Astrocyte (in vitro differentiated cells and primary cell): ENCODE measurements at regions not wholly inside any gene's neighbourhood (a gene's known extent, or its start where the extent isn't known, plus 50 kb on each side); places are given as distances from the start of the nearest gene placed in this dataset.

Experiments
- DNase-seq: peaks from one replicate; pipeline ENCODE4 v3.0.0-alpha.2; 2010; ENCODE audit warnings: low read depth
- FAIRE-seq: peaks from 2 replicates; lab custom pipeline; 2011; peaks lifted over from hg19 to GRCh38; lab: Jason Lieb, UNC
- H2AFZ ChIP-seq: 2 replicates; pipeline ENCODE4 v1.6.0; 2012; ENCODE audit warnings: low read depth, low read length, inconsistent platforms
- H3K27ac ChIP-seq: 2 replicates; pipeline ENCODE4 v1.5.1; 2011; ENCODE audit warnings: low read depth, low read length, inconsistent platforms
- H3K27me3 ChIP-seq: 2 replicates; pipeline ENCODE4 v1.6.0; 2011; ENCODE audit warnings: low read length, inconsistent platforms; ENCODE audit not compliant: insufficient read depth
- H3K36me3 ChIP-seq: 2 replicates; pipeline ENCODE4 v1.5.1; 2011; ENCODE audit warnings: low read length, inconsistent platforms; ENCODE audit not compliant: insufficient read depth
- H3K4me1 ChIP-seq: 2 replicates; pipeline ENCODE4 v1.5.1; 2011; ENCODE audit warnings: low read length, inconsistent platforms; ENCODE audit not compliant: insufficient read depth
- H3K4me2 ChIP-seq: 2 replicates; pipeline ENCODE4 v1.6.0; 2012; ENCODE audit warnings: low read length, inconsistent platforms
- H3K4me3 ChIP-seq: 2 replicates; pipeline ENCODE4 v1.5.1; 2011; ENCODE audit warnings: low read depth, mild to moderate bottlenecking, low read length, inconsistent platforms; ENCODE audit not compliant: insufficient read depth
- H3K79me2 ChIP-seq: 2 replicates; pipeline ENCODE4 v1.6.0; 2012; ENCODE audit warnings: mild to moderate bottlenecking, low read length, inconsistent platforms; ENCODE audit not compliant: insufficient read depth
- H3K9ac ChIP-seq: 2 replicates; pipeline ENCODE4 v1.6.0; 2012; ENCODE audit warnings: mild to moderate bottlenecking, low read length, inconsistent platforms
- H3K9me3 ChIP-seq: 2 replicates; pipeline ENCODE4 v1.5.1; 2012; ENCODE audit warnings: low read depth, mild to moderate bottlenecking, low read length, inconsistent platforms; ENCODE audit not compliant: insufficient read depth
- H4K20me1 ChIP-seq: 2 replicates; pipeline ENCODE4 v1.6.0; 2012; ENCODE audit warnings: low read length, inconsistent platforms; ENCODE audit not compliant: insufficient read depth
- H3K27ac Mint-ChIP-seq: one replicate; pipeline ENCODE4 v1.8.0; 2021; ENCODE audit warnings: mild to moderate bottlenecking, mixed read lengths; ENCODE audit not compliant: unreplicated experiment
- H3K27me3 Mint-ChIP-seq: one replicate; pipeline ENCODE4 v1.8.0; 2021; ENCODE audit warnings: low read depth, mixed read lengths; ENCODE audit not compliant: unreplicated experiment
- H3K36me3 Mint-ChIP-seq: one replicate; pipeline ENCODE4 v1.8.0; 2021; ENCODE audit warnings: low read depth, mixed read lengths; ENCODE audit not compliant: unreplicated experiment
- H3K4me1 Mint-ChIP-seq: one replicate; pipeline ENCODE4 v1.8.0; 2021; ENCODE audit warnings: low read depth, mixed read lengths; ENCODE audit not compliant: unreplicated experiment
- H3K4me3 Mint-ChIP-seq: one replicate; pipeline ENCODE4 v1.8.0; 2021; ENCODE audit warnings: mild to moderate bottlenecking, moderate library complexity, mixed read lengths; ENCODE audit not compliant: unreplicated experiment
- H3K9me3 Mint-ChIP-seq: one replicate; pipeline ENCODE4 v1.8.0; 2021; ENCODE audit warnings: mild to moderate bottlenecking, mixed read lengths; ENCODE audit not compliant: unreplicated experiment
- CTCF ChIP-seq: IDR thresholded peaks from 2 replicates; pipeline ENCODE4 v1.5.1; 2011; ENCODE audit warnings: low read depth, mild to moderate bottlenecking, inconsistent platforms, low read length, moderate library complexity; ENCODE audit not compliant: insufficient read depth
- EZH2 ChIP-seq: IDR thresholded peaks from 2 replicates; pipeline ENCODE4 v1.6.1; 2012; ENCODE audit warnings: mild to moderate bottlenecking, low read length, inconsistent platforms; ENCODE audit not compliant: insufficient read depth

- no peak overlapping the region for H3K4me3 Mint-ChIP-seq
- no peak for FAIRE-seq
- H3K9me3 ChIP-seq = no peaks in the 10 kb centered on the region
- H3K36me3 Mint-ChIP-seq = no peaks in the 10 kb centered on the region
- no peak overlapping the region for H3K4me2 ChIP-seq
- H3K27ac ChIP-seq = no peak overlapping the region
- H3K36me3 ChIP-seq = no peaks in the 10 kb centered on the region
- H3K4me1 Mint-ChIP-seq = peaks cover 13% of the 10 kb centered on the region
- TF ChIP-seq CTCF (no peak), EZH2 (no peak)
- H3K4me1 ChIP-seq = no peaks in the 10 kb centered on the region
- no peaks in the 10 kb centered on the region for H3K27me3 ChIP-seq
- no peaks in the 10 kb centered on the region for H4K20me1 ChIP-seq
- H3K9me3 Mint-ChIP-seq = peaks cover 3% of the 10 kb centered on the region
- no peak overlapping the region for H2AFZ ChIP-seq
- H3K9ac ChIP-seq = no peak overlapping the region
- no peak overlapping the region for H3K4me3 ChIP-seq
- no peaks in the 10 kb centered on the region for H3K27me3 Mint-ChIP-seq
- H3K27ac Mint-ChIP-seq = no peak overlapping the region
- no peaks in the 10 kb centered on the region for H3K79me2 ChIP-seq
- DNase-seq = peak; percentile 20
Observed at GRCh38 chrX:39253551-39253950, 452.3 kb downstream of the MID1IP1 start.

DNA sequence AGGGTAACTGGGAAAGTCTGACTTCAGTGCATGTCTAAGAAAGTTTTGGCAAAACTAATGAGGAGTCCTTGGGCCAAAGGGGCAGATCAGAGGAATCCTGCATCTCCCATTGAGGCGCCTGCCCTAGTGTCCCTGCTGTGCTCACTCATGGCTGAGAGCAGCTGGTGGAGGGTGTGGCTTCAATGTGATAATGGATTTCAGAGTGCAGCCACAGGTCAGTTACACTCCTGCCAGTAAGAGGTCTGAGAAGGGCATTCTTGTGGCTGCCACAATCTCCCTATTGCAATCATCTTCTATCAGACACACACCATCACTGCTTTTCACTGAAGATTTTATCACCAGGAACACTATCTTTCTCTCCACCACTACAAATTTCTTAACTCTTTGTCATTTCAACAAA is 457.1 kb downstream of the MID1IP1 start:
- no peak overlapping the region for H3K4me3 Mint-ChIP-seq
- H3K27ac ChIP-seq = no peak overlapping the region
- H3K27me3 ChIP-seq = no peaks in the 10 kb centered on the region
- peaks cover 17% of the 10 kb centered on the region for H3K4me1 Mint-ChIP-seq
- H3K4me3 ChIP-seq = no peak overlapping the region
- H4K20me1 ChIP-seq = no peaks in the 10 kb centered on the region
- peaks cover 12% of the 10 kb centered on the region for H3K4me1 ChIP-seq
- no peaks in the 10 kb centered on the region for H3K27me3 Mint-ChIP-seq
- H3K36me3 ChIP-seq = no peaks in the 10 kb centered on the region
- no peaks in the 10 kb centered on the region for H3K9me3 ChIP-seq
- DNase-seq (peak; percentile 44), FAIRE-seq (peak; percentile 79)
- TF ChIP-seq CTCF (no peak), EZH2 (no peak)
- no peak overlapping the region for H2AFZ ChIP-seq
- H3K36me3 Mint-ChIP-seq = no peaks in the 10 kb centered on the region
- no peak overlapping the region for H3K4me2 ChIP-seq
- no peaks in the 10 kb centered on the region for H3K9me3 Mint-ChIP-seq
- no peaks in the 10 kb centered on the region for H3K79me2 ChIP-seq
- no peak overlapping the region for H3K9ac ChIP-seq
- H3K27ac Mint-ChIP-seq = no peak overlapping the region

GRCh38 chrX:39260965-39261364 is 459.7 kb downstream of the MID1IP1 start:
- no peaks in the 10 kb centered on the region for H3K36me3 ChIP-seq
- H3K79me2 ChIP-seq = no peaks in the 10 kb centered on the region
- H3K9me3 ChIP-seq = no peaks in the 10 kb centered on the region
- Mint-ChIP-seq H3K9me3 (peaks cover 4% of the 10 kb centered on the region), H3K27ac (no peak overlapping the region), H3K27me3 (peaks cover 10% of the 10 kb centered on the region), H3K4me1 (peaks cover 9% of the 10 kb centered on the region), H3K4me3 (no peak overlapping the region), H3K36me3 (no peaks in the 10 kb centered on the region)
- no peaks in the 10 kb centered on the region for H4K20me1 ChIP-seq
- peak; percentile 90 for FAIRE-seq
- H3K27me3 ChIP-seq = no peaks in the 10 kb centered on the region
- DNase-seq = peak; percentile 38
- peak overlapping the region; percentile 42 for H3K4me2 ChIP-seq
- no peak overlapping the region for H2AFZ ChIP-seq
- no peak overlapping the region for H3K9ac ChIP-seq
- H3K27ac ChIP-seq = no peak overlapping the region
- TF ChIP-seq CTCF (no peak), EZH2 (no peak)
- no peak overlapping the region for H3K4me3 ChIP-seq
- peaks cover 12% of the 10 kb centered on the region for H3K4me1 ChIP-seq
